Fibroblast of villous mesenchyme (primary cell): ENCODE measurements at regions not wholly inside any gene's neighbourhood (a gene's known extent, or its start where the extent isn't known, plus 50 kb on each side); places are given as distances from the start of the nearest gene placed in this dataset.

Experiments used
- DNase-seq: peaks from one replicate; pipeline ENCODE4 v3.0.0-alpha.2; 2010; ENCODE audit warnings: low read depth
- H3K4me3 ChIP-seq: 2 replicates; pipeline ENCODE4 v1.5.1; 2011; ENCODE audit warnings: low read depth, mild to moderate bottlenecking, low read length
- TF ChIP-seq, protein P1 (sequence below): IDR thresholded peaks from 2 replicates; pipeline ENCODE4 v1.5.1; 2012; ENCODE audit warnings: low read depth, mild to moderate bottlenecking, low read length; ENCODE audit not compliant: insufficient read depth

DNA sequence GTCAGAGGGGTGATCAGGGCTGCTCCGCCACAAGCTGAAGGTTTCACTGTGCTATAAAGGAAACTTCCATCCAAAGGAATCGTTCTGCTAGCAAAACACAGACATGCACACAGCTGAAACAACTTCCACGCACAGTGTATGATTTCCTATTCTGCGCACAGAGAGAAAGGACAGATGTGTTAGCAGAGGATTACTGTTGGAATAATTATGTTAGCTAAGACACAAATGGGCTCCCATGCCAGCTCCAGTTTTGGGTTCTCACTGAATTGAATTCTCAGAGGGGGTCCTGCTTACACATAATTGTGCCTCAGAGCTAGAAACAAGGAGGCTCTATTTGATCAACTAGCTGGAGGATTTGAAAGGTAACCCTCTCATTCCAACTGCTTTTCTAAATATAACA is 352.4 kb downstream of the IRX2 start:
- DNase-seq: no peak
- TF ChIP-seq, protein P1, sequence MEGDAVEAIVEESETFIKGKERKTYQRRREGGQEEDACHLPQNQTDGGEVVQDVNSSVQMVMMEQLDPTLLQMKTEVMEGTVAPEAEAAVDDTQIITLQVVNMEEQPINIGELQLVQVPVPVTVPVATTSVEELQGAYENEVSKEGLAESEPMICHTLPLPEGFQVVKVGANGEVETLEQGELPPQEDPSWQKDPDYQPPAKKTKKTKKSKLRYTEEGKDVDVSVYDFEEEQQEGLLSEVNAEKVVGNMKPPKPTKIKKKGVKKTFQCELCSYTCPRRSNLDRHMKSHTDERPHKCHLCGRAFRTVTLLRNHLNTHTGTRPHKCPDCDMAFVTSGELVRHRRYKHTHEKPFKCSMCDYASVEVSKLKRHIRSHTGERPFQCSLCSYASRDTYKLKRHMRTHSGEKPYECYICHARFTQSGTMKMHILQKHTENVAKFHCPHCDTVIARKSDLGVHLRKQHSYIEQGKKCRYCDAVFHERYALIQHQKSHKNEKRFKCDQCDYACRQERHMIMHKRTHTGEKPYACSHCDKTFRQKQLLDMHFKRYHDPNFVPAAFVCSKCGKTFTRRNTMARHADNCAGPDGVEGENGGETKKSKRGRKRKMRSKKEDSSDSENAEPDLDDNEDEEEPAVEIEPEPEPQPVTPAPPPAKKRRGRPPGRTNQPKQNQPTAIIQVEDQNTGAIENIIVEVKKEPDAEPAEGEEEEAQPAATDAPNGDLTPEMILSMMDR: no peak
- no peak overlapping the region for H3K4me3 ChIP-seq

DNA sequence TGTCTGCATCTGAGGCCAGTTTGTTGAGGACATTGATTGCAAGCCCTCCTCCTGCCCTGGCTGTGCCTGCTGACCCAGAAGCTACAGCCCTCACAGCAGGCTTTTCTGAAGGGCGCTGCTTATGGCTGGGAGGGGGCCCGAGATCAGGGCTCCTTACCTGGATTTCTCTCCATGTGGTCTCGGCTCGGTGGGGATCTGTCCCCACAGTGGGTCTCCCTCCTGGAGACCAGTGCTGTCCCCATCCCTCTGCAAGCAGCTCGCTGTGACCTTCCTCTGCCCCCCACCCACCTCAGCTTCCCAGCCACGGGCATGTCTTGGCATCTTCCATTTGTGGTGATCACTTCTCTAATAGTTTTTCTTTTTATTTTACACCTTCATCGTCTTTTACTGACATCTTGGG is 357.9 kb downstream of the IRX2 start:
- DNase-seq: no peak
- H3K4me3 ChIP-seq: no peak overlapping the region
- TF ChIP-seq, protein P1: no peak

DNA sequence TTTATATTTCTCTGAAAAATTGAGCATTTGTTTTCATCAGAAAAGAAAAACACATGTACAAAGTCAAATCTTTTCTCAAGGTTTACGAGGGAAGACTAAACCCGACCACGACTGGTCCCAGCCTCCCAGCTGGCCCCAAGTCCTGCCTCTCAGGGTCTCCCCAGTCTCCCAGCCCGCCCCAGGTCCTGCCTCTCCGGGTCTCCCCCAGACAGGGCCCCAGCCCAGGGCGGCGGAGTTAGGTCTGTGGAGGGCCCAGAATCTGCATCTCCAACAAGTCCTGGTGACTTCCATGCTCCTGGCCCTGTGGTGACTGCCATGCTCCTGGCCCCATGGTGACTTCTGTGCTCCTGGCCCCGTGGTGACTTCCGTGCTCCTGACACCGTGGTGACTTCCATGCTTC is 359.9 kb downstream of the IRX2 start:
- no peak for DNase-seq
- no peak overlapping the region for H3K4me3 ChIP-seq
- TF ChIP-seq, protein P1: no peak

DNA sequence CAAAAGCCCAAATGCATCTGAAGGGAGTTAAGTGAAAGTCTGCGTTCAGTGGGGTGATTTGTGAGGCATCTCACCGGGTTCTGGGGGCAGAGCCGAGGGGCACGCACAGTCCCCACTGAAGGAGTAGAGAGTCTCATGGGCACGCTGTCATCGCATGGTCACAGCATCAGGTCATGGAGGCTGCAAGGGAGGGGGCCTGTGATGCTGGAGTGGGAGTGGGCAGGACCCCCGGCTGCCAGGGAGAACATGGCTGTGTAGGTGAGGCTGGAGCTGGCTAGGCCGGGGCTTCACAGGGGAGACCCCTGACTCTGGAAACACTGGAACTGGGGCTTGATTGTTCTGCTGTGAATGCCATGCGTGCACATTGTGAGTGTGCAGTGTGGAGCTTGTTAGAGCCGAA is 360.5 kb downstream of the IRX2 start:
- no peak for DNase-seq
- TF ChIP-seq, protein P1: no peak

DNA sequence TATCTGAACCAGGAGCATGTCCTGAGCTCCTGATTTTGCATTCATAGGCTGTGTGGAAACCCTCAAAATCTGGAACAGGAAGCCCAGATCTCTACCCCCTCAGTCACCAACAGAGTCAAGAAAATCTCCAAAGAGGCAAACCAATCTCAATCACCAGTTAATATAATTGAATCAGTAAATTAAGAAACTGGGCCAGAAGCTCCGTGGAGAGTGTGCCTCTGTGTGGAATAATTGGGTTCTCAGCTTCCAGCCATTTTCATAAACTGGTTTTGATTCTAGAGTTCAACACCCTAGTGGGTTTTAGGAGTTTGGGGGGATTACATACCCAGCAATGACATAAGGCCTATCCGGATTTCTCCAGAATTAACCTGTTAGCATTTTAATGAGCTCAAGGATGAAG is 362.9 kb downstream of the IRX2 start:
- H3K4me3 ChIP-seq: no peak overlapping the region
- TF ChIP-seq, protein P1: no peak
- DNase-seq: no peak

More for the DNA sequence above, 360.5 kb downstream of the IRX2 start:
- no peak overlapping the region for H3K4me3 ChIP-seq

DNA sequence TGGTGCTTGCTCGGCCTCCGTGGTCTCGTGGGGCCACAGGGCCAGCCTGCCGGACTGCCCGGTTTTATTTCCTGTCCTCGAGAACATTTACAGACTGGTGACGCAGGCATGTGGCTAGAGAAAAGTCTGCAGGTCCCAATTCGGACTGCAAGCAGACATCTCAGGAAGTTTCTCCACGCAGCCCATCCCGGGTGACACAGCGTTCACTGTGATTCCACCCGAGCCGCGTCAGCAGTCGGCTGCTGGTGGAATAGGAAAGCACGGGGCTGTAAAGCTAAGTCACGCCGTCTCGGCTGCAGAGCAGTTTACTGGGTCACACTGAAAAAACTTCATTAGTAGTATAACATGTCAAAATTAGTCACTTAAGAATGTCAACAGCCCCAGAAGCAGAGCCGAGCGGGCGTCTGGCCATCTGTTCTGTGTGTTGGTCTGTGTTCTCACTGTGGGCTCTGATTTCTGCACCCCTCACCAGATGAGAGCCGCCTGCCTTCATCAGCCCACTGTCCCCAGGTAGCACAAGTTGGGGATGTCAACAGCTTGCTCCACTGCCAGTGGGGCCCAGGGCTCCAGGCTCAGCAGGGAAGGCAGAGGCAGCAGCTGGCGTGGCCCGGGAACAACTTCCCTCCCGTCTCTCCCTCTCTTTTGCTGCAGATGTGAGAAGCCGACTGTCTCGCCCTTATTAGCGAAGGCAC is 363.7 kb downstream of the IRX2 start:
- peak; percentile 3 for DNase-seq
- TF ChIP-seq, protein P1: no peak
- H3K4me3 ChIP-seq: no peak overlapping the region

DNA sequence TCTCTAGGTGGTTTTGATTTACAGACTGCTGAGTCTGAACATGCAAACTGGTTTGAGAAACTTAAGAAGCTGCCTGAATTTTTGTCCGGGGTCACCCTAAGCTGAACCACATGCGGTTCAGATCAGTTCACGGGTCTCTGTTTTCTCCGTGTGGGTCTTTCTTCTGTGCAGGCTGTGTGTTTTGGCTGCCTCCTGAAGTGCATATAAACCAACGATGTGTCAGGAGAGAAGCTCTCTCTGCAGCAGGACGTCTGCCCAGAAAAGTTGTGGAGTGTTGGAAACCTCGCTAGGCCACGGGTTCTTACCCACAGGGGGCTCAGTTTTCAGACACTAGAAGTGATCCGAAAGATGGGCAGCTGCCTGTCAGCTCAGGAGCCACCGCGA is 364.2 kb downstream of the IRX2 start:
- H3K4me3 ChIP-seq: no peak overlapping the region
- DNase-seq: no peak
- TF ChIP-seq, protein P1: no peak
